NCI-H1417 treated with DMSO at 0.1 percent for 48 hours (cell line): ENCODE measurements at regions not wholly inside any gene's neighbourhood (a gene's known extent, or its start where the extent isn't known, plus 50 kb on each side); places are given as distances from the start of the nearest gene placed in this dataset.

ENCODE experiments used
- DNase-seq: peaks from one replicate; lab custom pipeline; 2025; lab: John Stamatoyannopoulos, UW

- no peak for DNase-seq
These were observed 301.0 kb downstream of the DOCK8 start for GRCh38 chr9:515665-516064.

DNA sequence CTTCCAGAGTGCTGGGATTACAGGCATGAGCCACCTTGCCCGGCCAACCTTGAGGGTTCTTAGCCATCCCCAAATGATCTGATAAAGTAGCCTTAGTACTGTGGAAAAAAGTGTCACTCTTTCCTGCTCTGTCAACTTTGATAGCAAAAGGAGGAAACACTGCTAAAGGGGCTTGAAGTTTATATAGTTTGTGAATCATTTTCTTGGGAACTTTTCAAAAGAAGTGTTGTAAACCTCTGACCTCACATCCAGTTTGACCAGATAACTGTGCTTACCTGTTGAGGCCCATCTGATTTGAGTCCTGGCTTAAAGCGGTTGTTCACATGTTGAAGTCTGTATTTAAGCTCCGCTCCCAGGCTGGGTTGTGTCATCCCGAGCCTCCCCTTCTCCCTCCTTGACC lies 303.3 kb downstream of the DOCK8 start:
- DNase-seq = no peak

- DNase-seq = no peak
These were observed 303.9 kb downstream of the DOCK8 start for GRCh38 chr9:518540-518939.

- DNase-seq = no peak
These were observed 304.9 kb downstream of the DOCK8 start for GRCh38 chr9:519579-519978.

GRCh38 chr9:520302-520701 lies 305.6 kb downstream of the DOCK8 start:
- DNase-seq = no peak

DNA sequence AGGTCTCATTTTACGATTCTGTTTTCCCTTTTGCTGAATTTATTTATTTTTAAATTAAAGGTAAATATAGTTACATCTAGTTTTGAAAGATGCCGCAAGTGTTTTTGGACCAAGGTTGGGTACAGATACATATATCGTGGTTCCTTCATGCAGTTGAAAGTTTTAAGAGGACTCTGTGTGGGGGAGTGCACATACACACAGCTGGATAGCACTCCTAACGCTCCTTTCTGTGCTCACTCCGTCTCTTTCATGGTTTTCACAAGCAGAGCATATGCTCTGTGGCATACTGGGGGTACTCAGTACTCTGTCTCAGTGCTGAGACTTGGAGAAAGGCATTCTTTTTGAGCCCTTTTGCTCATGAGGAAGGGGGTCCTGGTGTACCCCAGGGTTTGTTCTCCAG lies 307.5 kb downstream of the DOCK8 start:
- DNase-seq = no peak

DNA sequence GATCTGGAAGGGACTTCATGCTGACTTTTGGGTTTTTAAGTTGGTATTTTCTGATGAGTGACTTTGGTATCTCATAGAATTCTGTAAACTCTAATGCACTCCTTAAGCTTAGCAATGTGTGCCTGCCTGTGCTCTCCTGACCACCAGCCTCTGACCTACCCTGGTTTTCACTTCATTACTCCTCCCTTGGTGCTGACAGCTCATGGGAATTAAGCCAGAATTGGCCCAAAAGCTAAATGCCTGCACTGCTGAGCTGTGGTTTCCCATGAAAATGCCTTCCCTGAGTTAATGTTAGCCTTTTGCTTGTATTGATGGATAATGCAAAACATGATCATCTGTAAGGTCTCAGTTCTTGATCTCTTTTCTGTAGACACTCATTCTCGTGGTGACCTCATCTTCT lies 308.0 kb downstream of the DOCK8 start:
- no peak for DNase-seq

DNA sequence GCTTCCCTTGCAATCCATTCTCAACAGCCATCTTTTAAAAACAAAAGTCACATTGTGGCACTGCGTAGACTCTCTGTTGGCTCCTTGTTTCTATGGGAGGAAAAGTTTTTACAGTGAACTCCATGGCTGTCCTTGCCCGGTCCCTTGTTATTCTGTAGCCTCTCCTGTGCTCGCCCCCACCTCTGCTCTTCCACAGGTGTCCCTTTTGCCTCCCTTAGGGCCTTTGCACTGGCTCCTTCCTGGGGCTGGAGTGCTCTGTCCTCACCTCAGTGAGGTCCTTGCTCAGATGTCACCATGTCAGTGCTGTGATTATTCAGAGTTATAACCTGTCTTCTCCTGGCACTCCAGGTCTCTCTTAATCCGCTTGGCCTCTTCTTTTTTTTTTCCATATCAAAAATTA lies 308.8 kb downstream of the DOCK8 start:
- DNase-seq = no peak

- no peak for DNase-seq
These were observed 309.3 kb downstream of the DOCK8 start for GRCh38 chr9:524008-524407.

- no peak for DNase-seq
These were observed 312.4 kb downstream of the DOCK8 start for GRCh38 chr9:526904-527591.

DNA sequence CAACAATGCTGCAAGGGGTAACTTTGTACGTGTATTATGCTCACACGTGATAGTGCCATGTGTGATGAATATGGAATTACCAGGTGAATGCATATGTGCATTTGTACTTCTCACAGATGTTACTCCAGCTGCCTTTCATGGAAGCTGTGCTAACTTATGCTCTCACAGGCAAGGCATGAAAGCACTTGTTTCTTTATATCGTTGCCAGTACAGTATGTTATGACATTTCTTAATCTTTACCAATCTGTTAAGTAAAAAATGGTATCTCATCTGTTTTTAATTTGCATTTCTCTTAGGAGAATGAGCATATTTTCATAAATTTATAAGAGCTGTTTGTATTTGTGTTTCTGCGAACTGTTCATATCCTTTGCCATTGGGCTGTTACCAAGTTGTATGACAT lies 311.8 kb upstream of the DMRT1 start:
- DNase-seq = no peak

- no peak for DNase-seq
These were observed 310.8 kb upstream of the DMRT1 start for GRCh38 chr9:530681-531080.

GRCh38 chr9:532707-533106 lies 308.8 kb upstream of the DMRT1 start:
- no peak for DNase-seq

DNA sequence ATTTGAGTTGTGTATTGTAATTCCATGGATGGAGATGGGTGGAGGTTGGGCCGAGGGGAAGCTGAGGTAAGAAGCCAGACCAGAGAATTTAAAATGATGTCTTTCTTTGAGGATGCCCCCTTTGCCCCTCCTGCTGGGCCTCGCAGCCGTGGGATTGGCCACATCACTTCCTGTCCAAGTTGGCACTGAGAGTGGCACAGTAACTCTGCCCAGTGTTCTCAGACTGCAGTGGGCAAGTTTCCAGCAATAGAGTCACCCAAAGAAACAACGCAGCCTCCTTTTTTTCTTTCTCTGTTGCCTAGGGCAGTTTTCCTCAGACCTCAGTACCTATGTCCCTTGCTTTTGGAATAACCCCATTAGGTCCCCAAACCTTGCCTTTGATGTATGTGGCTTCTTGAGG lies 306.6 kb upstream of the DMRT1 start:
- DNase-seq = no peak

DNA sequence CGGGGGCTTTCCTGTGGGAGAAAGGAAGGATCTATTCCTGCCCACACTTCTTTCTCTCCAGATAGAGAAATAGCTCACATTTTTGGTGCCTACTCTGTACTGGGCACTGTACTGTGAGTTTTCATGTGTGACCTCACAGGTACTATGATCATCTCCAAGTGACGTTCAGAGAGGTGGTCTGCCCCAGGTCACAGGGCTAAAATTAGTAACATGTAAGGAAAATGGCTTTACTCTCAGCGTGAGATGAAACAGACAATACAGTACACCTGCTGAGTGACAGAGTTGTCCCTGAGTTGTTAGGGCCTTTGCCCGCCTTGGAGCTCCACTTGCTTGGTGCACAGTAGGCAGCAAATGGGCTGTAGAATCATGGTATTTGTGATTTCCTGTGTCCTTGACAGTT lies 306.1 kb upstream of the DMRT1 start:
- DNase-seq = no peak

- DNase-seq = no peak
These were observed 304.6 kb upstream of the DMRT1 start for GRCh38 chr9:536597-537511.

GRCh38 chr9:543478-543877 lies 298.0 kb upstream of the DMRT1 start:
- DNase-seq = no peak

DNA sequence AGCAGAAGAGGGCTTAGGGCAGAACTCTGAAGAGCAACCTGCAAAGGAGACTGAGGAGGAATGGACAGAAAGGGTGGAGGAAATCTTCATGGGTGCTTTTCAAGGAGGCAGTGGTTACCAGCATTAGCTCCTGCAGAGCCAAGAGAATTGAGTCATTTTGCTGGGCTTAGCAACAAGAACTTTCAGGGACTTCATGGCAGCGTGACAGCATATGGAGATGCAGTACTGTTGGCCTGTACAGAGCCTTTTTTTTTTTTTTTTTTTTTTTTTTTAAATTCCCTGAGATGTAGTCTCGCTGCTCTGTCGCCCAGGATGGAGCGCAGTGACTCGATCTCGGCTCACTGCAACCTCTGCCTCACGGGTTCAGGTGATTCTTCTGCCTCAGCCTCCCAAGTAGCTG lies 296.0 kb upstream of the DMRT1 start:
- no peak for DNase-seq

DNA sequence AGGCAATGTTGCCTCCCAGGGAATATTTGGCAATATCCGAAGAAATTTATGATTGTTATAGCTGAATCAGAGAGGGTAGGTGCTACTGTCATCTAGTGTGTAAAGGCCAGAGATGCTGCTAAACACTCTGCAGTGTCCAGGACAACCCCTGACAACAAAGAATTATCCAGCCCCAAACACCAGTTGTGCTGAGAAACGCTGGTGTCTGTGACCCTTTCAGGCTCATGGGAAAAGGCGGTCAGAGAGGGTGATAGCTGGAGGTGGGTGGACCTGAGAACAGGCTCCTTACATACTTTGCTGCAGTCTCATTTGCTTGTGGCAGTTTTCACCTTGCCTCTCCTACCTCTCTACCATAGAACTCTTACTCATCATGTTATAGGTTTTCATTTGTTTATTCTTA lies 295.3 kb upstream of the DMRT1 start:
- no peak for DNase-seq

DNA sequence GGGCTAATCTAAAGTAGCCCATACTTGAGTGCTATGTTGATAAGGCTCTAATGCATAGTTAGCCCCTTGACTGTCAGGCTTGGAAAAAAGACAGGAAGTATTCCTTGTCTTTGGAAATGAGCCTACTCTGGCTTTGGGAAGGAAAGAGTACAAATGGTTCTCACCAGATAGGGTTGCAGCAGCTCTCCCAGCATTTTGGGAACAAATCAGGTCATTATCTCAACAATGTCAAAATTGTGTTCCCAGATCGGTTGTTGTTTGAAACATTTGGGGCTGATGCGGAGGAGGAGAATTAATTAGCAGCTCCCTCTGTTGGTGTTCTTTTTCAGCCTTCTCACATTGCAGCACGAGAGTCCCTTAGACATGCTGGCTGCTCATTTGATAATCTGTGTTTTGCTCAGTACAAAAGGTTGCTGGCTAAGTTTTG lies 294.7 kb upstream of the DMRT1 start:
- no peak for DNase-seq

DNA sequence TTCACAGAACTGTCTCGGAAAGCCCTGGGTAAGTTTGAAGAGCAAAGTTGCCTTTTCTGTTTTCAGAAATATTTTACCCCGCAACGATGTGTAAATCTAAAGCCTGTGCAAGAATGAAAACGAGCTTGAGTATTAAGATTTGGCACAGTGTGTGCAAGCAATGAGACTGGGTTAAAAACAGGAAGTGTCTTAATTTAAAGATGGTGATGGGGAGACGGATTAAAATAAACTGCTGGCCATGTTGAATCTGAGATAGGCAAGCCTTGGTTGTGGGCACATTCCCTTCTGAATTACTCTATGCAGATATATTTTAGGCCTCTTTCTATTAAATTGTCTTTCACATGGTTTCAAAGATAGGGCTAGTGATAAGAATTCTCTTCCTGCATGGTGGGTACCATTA lies 294.2 kb upstream of the DMRT1 start:
- DNase-seq = no peak

- DNase-seq = no peak
These were observed 292.0 kb upstream of the DMRT1 start for GRCh38 chr9:549455-549997.

DNA sequence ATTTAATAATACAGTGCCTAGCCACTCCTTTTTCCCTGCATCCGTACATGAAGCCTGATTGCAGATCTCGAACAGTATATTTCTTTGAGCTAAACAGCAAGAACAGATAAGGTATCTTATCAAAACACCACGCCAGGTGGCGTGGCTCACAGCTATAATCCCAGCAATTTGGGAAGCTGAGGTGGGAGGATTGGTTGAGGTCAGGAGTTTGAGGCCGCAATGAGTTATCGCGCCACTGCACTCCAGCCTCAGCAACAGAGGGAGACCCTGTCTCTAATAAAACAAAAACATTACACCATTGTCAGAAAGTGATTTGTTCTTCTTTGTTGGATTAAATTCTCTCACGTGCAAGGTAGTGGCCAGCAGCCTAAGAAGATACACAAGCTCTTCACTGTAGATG lies 291.2 kb upstream of the DMRT1 start:
- DNase-seq = no peak
